K562 (cell line): ENCODE measurements at regions not wholly inside any gene's neighbourhood (a gene's known extent, or its start where the extent isn't known, plus 50 kb on each side); places are given as distances from the start of the nearest gene placed in this dataset.

Experiments used
- ARNT ChIP-seq, 2 experiments: fragments of 450-650 bp; IDR thresholded peaks; 2 replicates each; pipeline ENCODE4 v1.6.1; 2016; ENCODE audit warnings: mild to moderate bottlenecking in 1 of 2
- FOXJ3 ChIP-seq: sonication (generic); formaldehyde crosslinking; IDR thresholded peaks from 2 replicates; pipeline ENCODE4 v1.4.0; 2020; ENCODE audit warnings: mild to moderate bottlenecking, missing genetic modification reagents
- HOMEZ ChIP-seq: fragments of 250-450 bp; sonication (Bioruptor Pico); IDR thresholded peaks from 2 replicates; pipeline ENCODE4 v1.4.0; 2020; ENCODE audit warnings: mild to moderate bottlenecking, moderate library complexity
- KLF16 ChIP-seq: IDR thresholded peaks from 2 replicates; pipeline ENCODE4 v1.6.1; 2016; ENCODE audit warnings: antibody characterized with exemption
- LCOR ChIP-seq: sonication (generic); formaldehyde crosslinking; IDR thresholded peaks from 2 replicates; pipeline ENCODE4 v1.8.0; 2022; ENCODE audit warnings: mild to moderate bottlenecking, missing genetic modification reagents
- MED1 ChIP-seq: sonication (generic); formaldehyde crosslinking; IDR thresholded peaks from 2 replicates; pipeline ENCODE4 v1.8.1; 2023; ENCODE audit warnings: missing genetic modification reagents, borderline replicate concordance
- NCOA2 ChIP-seq, 2 experiments: fragments of 450-650 bp; IDR thresholded peaks; 2 replicates each; pipeline ENCODE4 v1.6.1; 2018; ENCODE audit warnings: mild to moderate bottlenecking in 2 of 2, moderate library complexity in 1 of 2; ENCODE audit not compliant: partially characterized antibody in 2 of 2
- PRDM10 ChIP-seq: fragments of 450-650 bp; IDR thresholded peaks from 2 replicates; pipeline ENCODE4 v1.6.1; 2018; ENCODE audit not compliant: partially characterized antibody
- RHOXF2B ChIP-seq: fragments of 250-450 bp; sonication (Bioruptor Pico); conservative IDR thresholded peaks from 2 replicates; pipeline ENCODE4 v1.5.1; 2021
- SIRT6 ChIP-seq: IDR thresholded peaks from one replicate; pipeline ENCODE4 v1.6.1; 2012; ENCODE audit warnings: low read depth, mild to moderate bottlenecking, control low read depth, inconsistent platforms, low read length, moderate library complexity
- SRSF9 ChIP-seq: fragments of 200-400 bp; formaldehyde crosslinking; IDR thresholded peaks from 2 replicates; pipeline ENCODE4 v1.6.1; 2017; ENCODE audit warnings: low read depth, low read length, borderline replicate concordance
- TAF1 ChIP-seq: IDR thresholded peaks from 2 replicates; pipeline ENCODE4 v1.6.1; 2011; ENCODE audit warnings: mild to moderate bottlenecking, low read length, moderate library complexity; ENCODE audit not compliant: insufficient read depth, control insufficient read depth, severe bottlenecking; ENCODE audit errors: extremely low read depth
- ZNF639 ChIP-seq, 2 experiments: fragments of 200-800 bp in 1 of 2; sonication (Bioruptor generic) in 1 of 2; sonication (generic) in 1 of 2; formaldehyde crosslinking in 1 of 2; IDR thresholded peaks in 1 of 2; conservative IDR thresholded peaks in 1 of 2; 2 replicates each; pipeline versions ENCODE4 v1.5.0 to v1.6.1; 2016 to 2020; ENCODE audit warnings: missing compliant biosample characterization in 1 of 2, missing genetic modification characterization in 1 of 2, missing genetic modification reagents in 1 of 2
- ZNF699 ChIP-seq: fragments of 250-450 bp; sonication (Bioruptor Pico); IDR thresholded peaks from 2 replicates; pipeline ENCODE4 v1.8.0; 2021; ENCODE audit warnings: mild to moderate bottlenecking, moderate library complexity; ENCODE audit not compliant: insufficient replicate concordance
- TF ChIP-seq, protein P1 (sequence below): fragments of 250-450 bp; sonication (Bioruptor Pico); IDR thresholded peaks from 2 replicates; pipeline ENCODE4 v1.4.0; 2020

- TF ChIP-seq, protein P1, sequence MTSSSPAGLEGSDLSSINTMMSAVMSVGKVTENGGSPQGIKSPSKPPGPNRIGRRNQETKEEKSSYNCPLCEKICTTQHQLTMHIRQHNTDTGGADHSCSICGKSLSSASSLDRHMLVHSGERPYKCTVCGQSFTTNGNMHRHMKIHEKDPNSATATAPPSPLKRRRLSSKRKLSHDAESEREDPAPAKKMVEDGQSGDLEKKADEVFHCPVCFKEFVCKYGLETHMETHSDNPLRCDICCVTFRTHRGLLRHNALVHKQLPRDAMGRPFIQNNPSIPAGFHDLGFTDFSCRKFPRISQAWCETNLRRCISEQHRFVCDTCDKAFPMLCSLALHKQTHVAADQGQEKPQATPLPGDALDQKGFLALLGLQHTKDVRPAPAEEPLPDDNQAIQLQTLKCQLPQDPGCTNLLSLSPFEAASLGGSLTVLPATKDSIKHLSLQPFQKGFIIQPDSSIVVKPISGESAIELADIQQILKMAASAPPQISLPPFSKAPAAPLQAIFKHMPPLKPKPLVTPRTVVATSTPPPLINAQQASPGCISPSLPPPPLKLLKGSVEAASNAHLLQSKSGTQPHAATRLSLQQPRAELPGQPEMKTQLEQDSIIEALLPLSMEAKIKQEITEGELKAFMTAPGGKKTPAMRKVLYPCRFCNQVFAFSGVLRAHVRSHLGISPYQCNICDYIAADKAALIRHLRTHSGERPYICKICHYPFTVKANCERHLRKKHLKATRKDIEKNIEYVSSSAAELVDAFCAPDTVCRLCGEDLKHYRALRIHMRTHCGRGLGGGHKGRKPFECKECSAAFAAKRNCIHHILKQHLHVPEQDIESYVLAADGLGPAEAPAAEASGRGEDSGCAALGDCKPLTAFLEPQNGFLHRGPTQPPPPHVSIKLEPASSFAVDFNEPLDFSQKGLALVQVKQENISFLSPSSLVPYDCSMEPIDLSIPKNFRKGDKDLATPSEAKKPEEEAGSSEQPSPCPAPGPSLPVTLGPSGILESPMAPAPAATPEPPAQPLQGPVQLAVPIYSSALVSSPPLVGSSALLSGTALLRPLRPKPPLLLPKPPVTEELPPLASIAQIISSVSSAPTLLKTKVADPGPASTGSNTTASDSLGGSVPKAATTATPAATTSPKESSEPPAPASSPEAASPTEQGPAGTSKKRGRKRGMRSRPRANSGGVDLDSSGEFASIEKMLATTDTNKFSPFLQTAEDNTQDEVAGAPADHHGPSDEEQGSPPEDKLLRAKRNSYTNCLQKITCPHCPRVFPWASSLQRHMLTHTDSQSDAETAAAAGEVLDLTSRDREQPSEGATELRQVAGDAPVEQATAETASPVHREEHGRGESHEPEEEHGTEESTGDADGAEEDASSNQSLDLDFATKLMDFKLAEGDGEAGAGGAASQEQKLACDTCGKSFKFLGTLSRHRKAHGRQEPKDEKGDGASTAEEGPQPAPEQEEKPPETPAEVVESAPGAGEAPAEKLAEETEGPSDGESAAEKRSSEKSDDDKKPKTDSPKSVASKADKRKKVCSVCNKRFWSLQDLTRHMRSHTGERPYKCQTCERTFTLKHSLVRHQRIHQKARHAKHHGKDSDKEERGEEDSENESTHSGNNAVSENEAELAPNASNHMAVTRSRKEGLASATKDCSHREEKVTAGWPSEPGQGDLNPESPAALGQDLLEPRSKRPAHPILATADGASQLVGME (CRISPR knock-in tag), result 0 out of 2 replicates have a peak, but pooled peaks have one; percentile 14
- TF ChIP-seq KLF16, result no peak
- TF ChIP-seq PRDM10, result peak; percentile 11
- TF ChIP-seq FOXJ3 (CRISPR knock-in tag), result no peak
- no peak for TF ChIP-seq ZNF699 (CRISPR knock-in tag)
- no peak for TF ChIP-seq TAF1
- no peak for TF ChIP-seq SIRT6
- TF ChIP-seq LCOR (CRISPR knock-in tag), result peak; percentile 77; the same call in 1 of the 2 replicates
- TF ChIP-seq RHOXF2B (CRISPR knock-in tag), result no peak
- TF ChIP-seq ARNT (IDR thresholded peaks at IDR 0.05), result peak in 1 of 2 experiments; percentile 80; a peak in 1 of 4 replicates
- TF ChIP-seq ZNF639 (CRISPR knock-in tag; conservative IDR thresholded peaks at IDR 0.05 in 1 of 2, IDR thresholded peaks at IDR 0.05 in 1 of 2), result no peak
- TF ChIP-seq SRSF9, result no peak
- TF ChIP-seq NCOA2 (IDR thresholded peaks at IDR 0.05; ENCODE audit: partially characterized antibody in 2 of 2), result no peak
- TF ChIP-seq HOMEZ, result no peak
- no peak for TF ChIP-seq MED1 (CRISPR knock-in tag)
These were observed 168.7 kb upstream of the PRSS16 start (continued) for GRCh38 chr6:27078734-27079357.
